HepG2 (cell line): ENCODE measurements at regions not wholly inside any gene's neighbourhood (a gene's known extent, or its start where the extent isn't known, plus 50 kb on each side); places are given as distances from the start of the nearest gene placed in this dataset.

ENCODE experiments used
- ATAC-seq: fragments of 200-7000 bp; cut with Tn5 transposase; 3 replicates; pipeline ENCODE4 v1.9.1; 2020; ENCODE audit warnings: mild to moderate bottlenecking, moderate library complexity
- BruUV-seq: library from RNA; stranded (reverse); fragments of 400-500 nt; replicated peaks from 2 replicates; lab custom pipeline; 2021; lab: Mats Ljungman, UMichigan
- CTCF ChIA-PET: fragments of 300-600 bp; formaldehyde crosslinking; extraction: SDS; loops from one replicate; lab custom pipeline; 2021; ENCODE audit warnings: low total read pairs, inconsistent platforms, low intra/inter-chr PET ratio; lab: Yijun Ruan, JAX
- POLR2A ChIA-PET: fragments of 350-600 bp; sonication (Branson Sonifier 250); formaldehyde crosslinking; loops from one replicate; lab custom pipeline; 2020; ENCODE audit warnings: antibody characterized with exemption, inconsistent platforms; lab: Yijun Ruan, JAX
- DNase-seq: peaks from one replicate; pipeline ENCODE4 v3.0.0-alpha.2; 2015; ENCODE audit warnings: low spot score
- FAIRE-seq: peaks from 3 replicates; lab custom pipeline; 2011; peaks lifted over from hg19 to GRCh38; lab: Jason Lieb, UNC
- H2AFZ ChIP-seq: one replicate; pipeline ENCODE4 v1.6.1; 2011; ENCODE audit warnings: low read length, inconsistent platforms
- H3K27ac ChIP-seq: fragments of 300-600 bp; 3 replicates; pipeline ENCODE4 v1.8.0; 2011; ENCODE audit warnings: mixed run types, mild to moderate bottlenecking, mixed read lengths, low read length, inconsistent platforms; ENCODE audit not compliant: insufficient read depth; ENCODE audit errors: extremely low read length
- H3K27me3 ChIP-seq, 2 experiments: fragments of 200-600 bp in 1 of 2; 2 replicates in 1 of 2; 3 replicates in 1 of 2; pipeline versions ENCODE4 v1.6.0 to v1.8.0; 2011; ENCODE audit warnings: low read length in 2 of 2, mild to moderate bottlenecking in 2 of 2, moderate library complexity in 2 of 2, inconsistent platforms in 1 of 2; ENCODE audit not compliant: insufficient read depth in 2 of 2, control insufficient read depth in 1 of 2
- H3K36me3 ChIP-seq, 2 experiments: fragments of 200-600 bp in 1 of 2; replicated peaks in 1 of 2; 2 replicates in 1 of 2; 3 replicates in 1 of 2; pipeline versions ENCODE4 v1.5.1 to v1.8.0; 2011; ENCODE audit warnings: low read length in 2 of 2, inconsistent platforms in 1 of 2; ENCODE audit not compliant: insufficient read depth in 2 of 2, control insufficient read depth in 1 of 2
- H3K4me1 ChIP-seq: 2 replicates; pipeline ENCODE4 v1.5.1; 2012; ENCODE audit warnings: low read length, inconsistent platforms; ENCODE audit not compliant: insufficient read depth
- H3K4me2 ChIP-seq: 2 replicates; pipeline ENCODE4 v1.6.0; 2011; ENCODE audit warnings: low read depth, low read length, inconsistent platforms
- H3K4me3 ChIP-seq, 3 experiments: fragments of 200-600 bp in 1 of 3; sonication (generic), shearing (Covaris generic) in 1 of 3; replicated peaks in 1 of 3; 2 replicates each; pipeline ENCODE4 v1.5.1; 2011 to 2016; ENCODE audit warnings: low read length in 3 of 3, inconsistent platforms in 2 of 3, low read depth in 2 of 3, mild to moderate bottlenecking in 2 of 3, control low read depth in 1 of 3, mixed read lengths in 1 of 3; ENCODE audit not compliant: insufficient read depth in 1 of 3
- H3K79me2 ChIP-seq: one replicate; pipeline ENCODE4 v1.6.1; 2011; ENCODE audit warnings: low read length, inconsistent platforms; ENCODE audit not compliant: insufficient read depth
- H3K9ac ChIP-seq: 2 replicates; pipeline ENCODE4 v1.6.0; 2011; ENCODE audit warnings: mild to moderate bottlenecking, low read depth, low read length, inconsistent platforms; ENCODE audit not compliant: insufficient read depth
- H3K9me3 ChIP-seq: 2 replicates; pipeline ENCODE4 v1.5.1; 2012; ENCODE audit warnings: mild to moderate bottlenecking, low read length
- H4K20me1 ChIP-seq: 2 replicates; pipeline ENCODE4 v1.6.0; 2011; ENCODE audit warnings: inconsistent platforms, mild to moderate bottlenecking, low read length, moderate library complexity; ENCODE audit not compliant: insufficient read depth
- DR1 ChIP-seq: sonication (generic); formaldehyde crosslinking; IDR thresholded peaks from 2 replicates; pipeline ENCODE4 v1.8.0; 2021; ENCODE audit warnings: mild to moderate bottlenecking, missing genetic modification reagents, inconsistent platforms
- FLYWCH1 ChIP-seq: sonication (generic); formaldehyde crosslinking; IDR thresholded peaks from 2 replicates; pipeline ENCODE4 v1.8.1; 2023; ENCODE audit warnings: mild to moderate bottlenecking, missing genetic modification reagents
- HDAC1 ChIP-seq: sonication (generic); formaldehyde crosslinking; IDR thresholded peaks from 2 replicates; pipeline ENCODE4 v1.5.1; 2020; ENCODE audit warnings: mild to moderate bottlenecking, missing genetic modification reagents
- HDAC2 ChIP-seq: sonication (generic); formaldehyde crosslinking; IDR thresholded peaks from 2 replicates; pipeline ENCODE4 v1.4.0; 2020; ENCODE audit warnings: missing genetic modification reagents
- HNF4G ChIP-seq, 2 experiments: sonication (generic) in 1 of 2; formaldehyde crosslinking in 1 of 2; IDR thresholded peaks; 2 replicates each; pipeline versions ENCODE4 v1.4.0 to v1.6.1; 2011 to 2020; ENCODE audit warnings: borderline replicate concordance in 2 of 2, low read depth in 2 of 2, mild to moderate bottlenecking in 2 of 2, low read length in 1 of 2, missing genetic modification reagents in 1 of 2, moderate library complexity in 1 of 2
- KLF11 ChIP-seq: IDR thresholded peaks from 2 replicates; pipeline ENCODE4 v1.6.1; 2016; ENCODE audit warnings: missing compliant biosample characterization
- KLF13 ChIP-seq: sonication (generic); formaldehyde crosslinking; IDR thresholded peaks from 2 replicates; pipeline ENCODE4 v1.4.0; 2020; ENCODE audit warnings: mild to moderate bottlenecking, missing genetic modification reagents
- LBX2 ChIP-seq: sonication (generic); formaldehyde crosslinking; IDR thresholded peaks from 2 replicates; pipeline ENCODE4 v1.5.0; 2020; ENCODE audit warnings: missing genetic modification reagents, mild to moderate bottlenecking, borderline replicate concordance
- MXD4 ChIP-seq: IDR thresholded peaks from 2 replicates; pipeline ENCODE4 v1.6.1; 2016; ENCODE audit warnings: mild to moderate bottlenecking, missing biosample characterization, missing genetic modification reagents
- NR2C2 ChIP-seq: sonication (generic); formaldehyde crosslinking; IDR thresholded peaks from 2 replicates; pipeline ENCODE4 v1.4.0; 2020; ENCODE audit warnings: missing genetic modification reagents, mild to moderate bottlenecking, moderate library complexity, borderline replicate concordance
- ZNF224 ChIP-seq: sonication (generic); formaldehyde crosslinking; IDR thresholded peaks from 2 replicates; pipeline ENCODE4 v1.5.0; 2020; ENCODE audit warnings: mild to moderate bottlenecking, missing genetic modification reagents
- WGBS: methylation state at CpG from one replicate; pipeline ENCODE4 v1.1.6; 2017; ENCODE audit warnings: low lambda C conversion rate; 5-methylcytosine and 5-hydroxymethylcytosine counted together
- in situ Hi-C: cut with HindIII; loops from 2 replicates; pipeline ENCODE4 v1.10.0; 2017; ENCODE audit warnings: low pct_unique_long_range_greater_than_20kb; ENCODE audit not compliant: extremely low pct_ligation_motif_present
- intact Hi-C: fragments of 100-400 bp; cut with micrococcal nuclease; formaldehyde crosslinking; loops from one replicate; pipeline ENCODE4 v1.10.0; 2022; ENCODE audit not compliant: unreplicated experiment
- TF ChIP-seq, protein P1 (sequence below): sonication (generic); formaldehyde crosslinking; IDR thresholded peaks from 2 replicates; pipeline ENCODE4 v1.9.0; 2021; ENCODE audit warnings: missing genetic modification reagents, mild to moderate bottlenecking, borderline replicate concordance

DNA sequence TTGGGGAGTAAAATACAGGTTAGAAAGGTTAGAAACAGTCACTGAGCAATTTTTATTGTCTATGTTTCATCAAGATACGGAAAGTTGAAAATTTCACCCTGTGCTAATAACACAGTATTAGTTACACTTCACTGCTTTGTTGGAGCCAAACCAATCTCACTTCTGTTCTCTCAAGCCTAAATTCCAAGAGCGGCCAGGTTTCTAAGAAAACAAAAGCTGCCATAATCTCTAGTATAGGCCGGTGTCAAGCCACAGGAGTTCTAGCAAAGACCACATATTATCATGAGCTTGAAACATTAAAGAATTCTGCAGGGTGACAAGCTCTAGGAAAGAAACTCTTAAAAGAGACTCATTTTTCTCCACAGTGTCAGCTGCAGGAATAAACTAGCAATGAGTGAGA lies 128.7 kb downstream of the TXNL1 start:
- 20% methylated on average over 3 of the region's 3 CpGs for WGBS
- BruUV-seq = no TSS peak
- no peak for TF ChIP-seq HDAC2 (CRISPR knock-in tag)
- no peak for TF ChIP-seq FLYWCH1 (CRISPR knock-in tag)
- no peak for TF ChIP-seq KLF11 (CRISPR knock-in tag)

DNA sequence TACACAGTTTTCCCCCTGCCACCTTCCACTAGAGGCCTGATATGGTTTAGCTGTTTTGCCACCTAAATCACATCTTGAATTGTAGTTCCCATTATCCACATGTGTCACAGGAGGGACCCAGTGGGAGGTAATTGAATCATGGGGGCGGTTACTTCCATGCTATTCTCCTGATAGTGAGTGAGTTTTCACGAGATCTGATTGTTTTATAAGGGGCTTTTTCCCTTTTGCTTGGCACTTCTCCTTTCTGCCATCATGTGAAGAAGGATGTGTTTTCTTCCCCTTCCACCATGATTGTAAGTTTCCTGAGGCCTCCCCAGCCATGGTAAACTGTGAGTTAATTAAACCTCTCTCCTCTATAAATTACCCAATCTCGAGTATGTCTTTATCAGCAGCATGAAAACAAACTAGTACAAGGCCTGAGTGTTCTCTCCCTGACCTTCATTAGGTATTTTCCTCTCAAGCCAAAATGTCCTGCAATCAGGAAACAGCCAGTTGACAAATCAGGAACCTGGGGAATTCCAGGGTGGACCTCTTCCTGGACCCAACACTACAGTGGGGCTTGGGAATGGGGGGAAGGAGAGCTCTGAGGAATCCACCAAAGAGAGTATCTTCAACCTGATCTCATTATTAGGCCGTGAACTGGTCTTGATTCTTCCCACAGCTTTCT lies 129.9 kb downstream of the TXNL1 start:
- H3K4me2 ChIP-seq = no peak overlapping the region
- no peak for FAIRE-seq
- BruUV-seq = no TSS peak
- H3K9me3 ChIP-seq = no peaks in the 10 kb centered on the region
- no peak for ATAC-seq
- in situ Hi-C loops = no loop called here
- no peak overlapping the region for H3K9ac ChIP-seq
- H3K36me3 ChIP-seq = no peaks in the 10 kb centered on the region
- H3K27me3 ChIP-seq = no peaks in the 10 kb centered on the region
- no peaks in the 10 kb centered on the region for H4K20me1 ChIP-seq
- H2AFZ ChIP-seq = no peak overlapping the region
- no peaks in the 10 kb centered on the region for H3K79me2 ChIP-seq
- DNase-seq = no peak
- CTCF ChIA-PET = no interaction called here
- intact Hi-C loops = no loop called here
- no peak overlapping the region for H3K27ac ChIP-seq
- H3K4me3 ChIP-seq = no peak overlapping the region
- TF ChIP-seq NR2C2 (CRISPR knock-in tag) = no peak
- no peak for TF ChIP-seq DR1 (CRISPR knock-in tag)
- TF ChIP-seq HDAC1 (CRISPR knock-in tag) = no peak
- TF ChIP-seq, protein P1, sequence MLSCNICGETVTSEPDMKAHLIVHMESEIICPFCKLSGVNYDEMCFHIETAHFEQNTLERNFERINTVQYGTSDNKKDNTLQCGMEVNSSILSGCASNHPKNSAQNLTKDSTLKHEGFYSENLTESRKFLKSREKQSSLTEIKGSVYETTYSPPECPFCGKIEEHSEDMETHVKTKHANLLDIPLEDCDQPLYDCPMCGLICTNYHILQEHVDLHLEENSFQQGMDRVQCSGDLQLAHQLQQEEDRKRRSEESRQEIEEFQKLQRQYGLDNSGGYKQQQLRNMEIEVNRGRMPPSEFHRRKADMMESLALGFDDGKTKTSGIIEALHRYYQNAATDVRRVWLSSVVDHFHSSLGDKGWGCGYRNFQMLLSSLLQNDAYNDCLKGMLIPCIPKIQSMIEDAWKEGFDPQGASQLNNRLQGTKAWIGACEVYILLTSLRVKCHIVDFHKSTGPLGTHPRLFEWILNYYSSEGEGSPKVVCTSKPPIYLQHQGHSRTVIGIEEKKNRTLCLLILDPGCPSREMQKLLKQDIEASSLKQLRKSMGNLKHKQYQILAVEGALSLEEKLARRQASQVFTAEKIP (CRISPR knock-in tag) = no peak
- no peak for TF ChIP-seq KLF13
- no peak for TF ChIP-seq LBX2
- TF ChIP-seq ZNF224 (CRISPR knock-in tag) = no peak
- TF ChIP-seq HNF4G (IDR thresholded peaks at IDR 0.05; ENCODE audit: borderline replicate concordance, low read depth, low read length) = no peak
- TF ChIP-seq HNF4G (CRISPR knock-in tag; IDR thresholded peaks at IDR 0.05; ENCODE audit: borderline replicate concordance, low read depth) = no peak
- TF ChIP-seq MXD4 (CRISPR knock-in tag) = no peak
- TF ChIP-seq, all 625 proteins: peak for 0
- POLR2A ChIA-PET = no interaction called here
- H3K4me1 ChIP-seq = no peaks in the 10 kb centered on the region
- WGBS = 0% methylated on average over 4 of the region's 4 CpGs

More for the DNA sequence above, 128.7 kb downstream of the TXNL1 start:
- H3K27me3 ChIP-seq = no peaks in the 10 kb centered on the region
- POLR2A ChIA-PET = no interaction called here
- H3K4me3 ChIP-seq = no peak overlapping the region
- no peak overlapping the region for H3K4me2 ChIP-seq
- H2AFZ ChIP-seq = no peak overlapping the region
- H3K9me3 ChIP-seq = no peaks in the 10 kb centered on the region
- intact Hi-C loops = no loop called here
- H3K36me3 ChIP-seq = no peaks in the 10 kb centered on the region
- H3K27ac ChIP-seq = no peak overlapping the region
- no peak overlapping the region for H3K9ac ChIP-seq
- ATAC-seq (no peak), DNase-seq (no peak), FAIRE-seq (no peak)
- no peaks in the 10 kb centered on the region for H3K4me1 ChIP-seq
- in situ Hi-C loops = no loop called here
- CTCF ChIA-PET = no interaction called here
- no peaks in the 10 kb centered on the region for H3K79me2 ChIP-seq
- no peaks in the 10 kb centered on the region for H4K20me1 ChIP-seq
